ENCODE measurements at regions not wholly inside any gene's neighbourhood (a gene's known extent, or its start where the extent isn't known, plus 50 kb on each side); places are given as distances from the start of the nearest gene placed in this dataset.
A peak's percentile ranks its signal among the peaks of the same experiment; 100 is the strongest.

DNA sequence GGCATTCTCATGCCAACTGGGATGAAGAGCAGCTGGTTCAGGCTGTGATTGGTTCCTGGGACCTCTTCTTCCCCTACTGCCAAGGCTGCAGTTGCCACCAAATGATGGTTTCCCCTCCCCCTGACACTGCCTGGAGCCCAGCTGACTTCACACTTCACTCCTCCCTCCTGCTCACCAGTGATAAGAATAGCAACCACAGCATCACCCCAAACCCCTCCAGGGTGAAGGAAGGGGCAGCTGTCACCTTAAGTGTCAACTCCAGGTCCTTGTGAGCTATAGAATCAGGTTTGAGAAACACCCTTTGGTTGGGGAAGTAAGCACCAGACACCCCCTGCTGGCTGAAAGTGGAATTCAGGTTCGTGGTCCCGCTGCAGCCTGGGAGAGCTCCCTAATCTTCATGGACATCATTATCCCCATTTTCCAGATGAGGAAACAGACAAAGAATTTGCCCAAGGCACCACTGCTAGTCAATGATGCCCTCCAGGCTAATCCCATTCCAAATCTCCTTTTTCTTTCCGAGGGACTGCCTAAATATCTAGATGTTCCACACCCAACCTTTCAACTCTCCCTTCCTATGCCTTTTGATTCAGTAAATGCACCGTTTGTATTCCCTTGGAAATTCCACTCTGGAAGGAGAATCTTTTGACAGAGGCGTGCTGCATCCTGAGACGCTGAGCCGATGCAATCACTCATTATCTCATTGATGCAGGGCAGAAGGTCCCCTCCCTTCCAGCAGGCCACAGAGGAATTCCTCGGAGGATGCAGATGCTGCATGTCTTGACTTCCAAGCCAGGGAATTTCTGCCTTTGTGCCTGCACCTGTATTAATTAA lies 50.6 kb upstream of the UQCRFS1 start:
- DNase-seq: peak; percentile 54

DNA sequence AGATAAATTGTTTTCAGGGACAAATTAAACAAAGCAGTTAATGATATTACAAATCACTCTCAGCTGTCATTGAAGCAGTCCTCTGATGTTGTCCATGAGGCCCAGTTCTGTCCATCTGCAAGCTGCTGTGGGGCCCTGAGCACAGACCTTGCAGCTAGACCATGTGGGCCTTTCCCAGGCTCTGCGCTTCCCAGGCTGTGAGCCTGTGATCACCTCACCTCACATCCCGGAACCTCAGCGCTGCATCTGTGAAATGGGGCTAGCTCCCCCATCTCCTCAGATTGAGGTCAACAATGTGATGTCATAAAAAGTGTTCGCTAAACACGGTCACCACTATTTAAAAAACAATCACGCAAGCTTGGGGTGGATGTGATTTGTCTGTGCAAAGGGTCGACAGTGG lies 51.9 kb upstream of the UQCRFS1 start:
- no peak for DNase-seq

DNA sequence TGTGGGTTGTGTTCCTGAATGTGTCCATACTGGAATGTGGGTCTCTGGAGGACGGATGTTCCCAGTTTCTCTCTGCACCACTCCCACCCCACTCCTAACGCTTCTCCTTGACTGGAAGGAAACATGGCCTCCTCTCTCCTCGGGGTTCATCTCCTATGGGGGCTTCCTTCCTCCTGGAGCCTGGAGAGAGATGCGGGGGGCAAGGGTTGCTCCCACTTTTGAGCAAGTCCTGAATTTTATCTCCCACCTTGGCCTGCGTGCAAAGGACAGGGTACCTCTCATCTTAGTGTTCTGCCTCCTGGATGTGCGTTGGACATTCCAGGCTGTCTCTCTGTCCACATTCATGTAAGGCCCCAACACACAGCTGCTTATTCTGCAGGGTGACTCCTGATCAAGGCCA lies 52.5 kb upstream of the UQCRFS1 start:
- no peak for DNase-seq

DNA sequence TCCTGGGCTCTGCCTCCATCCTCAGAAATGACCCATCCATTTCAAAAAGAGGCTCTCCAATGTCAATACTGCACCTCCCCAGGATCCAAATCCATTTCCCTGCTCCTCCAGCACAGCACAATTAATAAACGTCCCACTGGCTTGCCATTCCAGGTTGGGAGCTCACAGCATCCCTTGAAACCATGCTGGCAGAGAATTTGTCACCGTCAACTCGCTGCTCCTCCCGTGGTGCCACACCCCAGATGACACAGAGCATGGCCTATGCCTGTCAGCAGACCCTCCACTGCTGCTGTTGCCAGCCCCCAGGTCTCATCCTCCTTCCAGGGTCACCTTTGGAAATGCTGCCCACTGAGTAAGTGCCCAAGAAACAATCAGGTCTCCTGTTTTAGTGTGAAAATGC lies 53.0 kb upstream of the UQCRFS1 start:
- no peak for DNase-seq

DNA sequence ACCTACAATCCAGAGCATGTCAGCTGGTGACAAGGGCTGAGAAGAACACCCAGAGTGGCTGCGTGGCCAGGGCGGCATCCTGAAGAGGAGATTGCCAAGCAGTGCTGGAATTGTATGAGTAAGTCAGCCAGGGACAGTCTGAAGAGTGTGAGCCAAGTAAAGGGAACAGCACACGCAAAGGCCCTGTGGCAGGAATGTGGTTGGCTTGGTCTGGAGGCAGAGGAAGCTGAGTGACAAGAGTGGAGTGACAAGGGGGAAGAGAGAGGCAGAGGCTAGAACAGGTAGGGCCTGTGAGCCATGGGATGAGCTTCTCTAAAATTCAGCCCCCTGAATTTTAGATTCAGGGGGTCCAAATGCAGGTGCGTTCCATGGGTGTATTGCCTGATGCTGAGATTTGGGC lies 53.7 kb upstream of the UQCRFS1 start:
- no peak for DNase-seq

DNA sequence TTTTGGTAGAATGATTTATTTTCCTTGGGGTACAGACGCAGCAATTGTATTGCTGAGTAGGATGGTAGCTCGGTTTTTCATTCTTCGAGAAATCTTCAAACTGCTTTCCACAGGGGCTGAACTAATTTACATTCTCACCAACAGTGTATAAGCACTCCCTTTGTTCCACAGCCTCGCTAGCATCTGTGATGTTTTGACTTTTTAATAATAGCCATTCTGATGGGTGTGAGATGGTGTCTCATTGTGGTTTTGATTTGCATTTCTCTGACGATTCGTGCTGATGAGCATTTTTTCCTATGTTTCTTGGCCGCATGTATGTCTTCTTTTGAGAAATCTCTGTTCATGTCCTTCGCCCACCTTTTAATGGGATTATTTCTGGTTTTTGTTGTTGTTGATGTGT lies 54.8 kb upstream of the UQCRFS1 start:
- no peak for DNase-seq

DNA sequence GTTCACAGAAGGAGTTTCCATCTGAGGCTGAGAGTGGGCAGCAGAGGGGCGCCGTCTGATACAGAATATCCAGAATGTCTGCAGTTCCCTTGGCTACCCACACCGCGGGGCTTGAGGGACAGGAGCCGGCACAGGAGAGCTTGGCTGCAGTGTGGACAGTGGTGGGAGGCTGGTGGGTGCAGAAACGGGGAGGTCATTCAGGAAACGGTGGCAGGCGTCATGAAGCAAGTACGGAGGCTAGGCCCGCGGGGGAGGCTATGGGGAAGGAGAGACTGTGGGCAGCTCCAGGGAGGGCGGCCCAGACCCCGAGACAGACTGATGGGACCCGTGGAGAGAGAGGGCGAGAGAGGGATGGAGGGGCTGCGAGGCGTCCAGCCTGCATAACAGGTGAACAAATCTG lies 55.2 kb upstream of the UQCRFS1 start:
- DNase-seq: no peak

DNA sequence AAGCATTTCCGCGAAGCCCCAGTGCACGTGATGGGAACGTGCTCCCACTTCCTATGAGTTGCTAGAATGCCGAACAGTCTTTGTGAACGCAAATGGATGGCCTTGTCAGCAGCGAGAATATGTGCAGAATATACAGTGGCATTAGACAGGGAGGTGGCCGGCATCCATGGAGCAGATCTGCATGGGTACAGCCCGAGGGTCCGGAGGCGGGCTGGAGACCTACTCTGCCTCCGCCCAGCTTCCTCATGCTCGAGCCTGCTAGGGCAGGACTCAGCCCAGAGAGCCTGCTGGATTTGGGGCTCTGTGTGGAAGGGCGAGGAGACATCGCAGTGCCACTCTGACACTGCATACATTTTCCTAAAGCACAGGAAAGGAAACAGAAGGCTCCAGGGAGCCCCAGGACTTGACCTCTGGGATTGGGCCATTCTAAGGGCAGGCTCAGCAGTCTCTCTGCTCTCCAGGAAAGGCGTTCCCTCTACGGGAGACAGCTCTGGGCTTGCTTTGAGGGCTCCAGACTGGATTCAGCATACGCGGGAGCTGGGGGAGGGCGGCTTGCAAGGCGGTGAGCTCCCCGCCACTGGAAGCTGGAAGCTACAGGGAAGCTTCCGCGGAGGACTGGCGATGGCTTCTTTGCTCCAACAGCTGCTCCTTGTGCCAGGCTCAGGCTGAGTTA lies 55.9 kb upstream of the UQCRFS1 start:
- no peak for DNase-seq

DNA sequence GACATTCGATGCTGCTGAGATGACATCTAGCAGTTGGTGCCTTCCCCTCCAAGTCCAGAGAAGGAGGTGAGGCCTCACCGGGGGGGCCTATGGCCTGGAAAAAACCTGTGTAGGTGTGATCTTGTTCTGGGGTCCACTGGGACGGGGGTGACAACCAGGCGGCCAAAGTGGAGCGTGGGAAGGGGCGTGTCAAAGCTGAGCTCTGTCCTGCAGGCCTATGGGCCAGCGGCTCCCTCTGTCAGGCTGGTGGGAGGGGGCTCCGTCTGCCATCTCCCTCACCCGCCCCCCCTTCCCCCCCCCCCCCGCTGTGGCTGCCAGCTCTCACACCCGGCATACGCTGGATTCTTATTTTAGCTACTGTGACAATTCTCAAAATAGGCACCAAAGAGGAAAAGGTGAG lies 56.7 kb upstream of the UQCRFS1 start:
- DNase-seq: no peak

DNA sequence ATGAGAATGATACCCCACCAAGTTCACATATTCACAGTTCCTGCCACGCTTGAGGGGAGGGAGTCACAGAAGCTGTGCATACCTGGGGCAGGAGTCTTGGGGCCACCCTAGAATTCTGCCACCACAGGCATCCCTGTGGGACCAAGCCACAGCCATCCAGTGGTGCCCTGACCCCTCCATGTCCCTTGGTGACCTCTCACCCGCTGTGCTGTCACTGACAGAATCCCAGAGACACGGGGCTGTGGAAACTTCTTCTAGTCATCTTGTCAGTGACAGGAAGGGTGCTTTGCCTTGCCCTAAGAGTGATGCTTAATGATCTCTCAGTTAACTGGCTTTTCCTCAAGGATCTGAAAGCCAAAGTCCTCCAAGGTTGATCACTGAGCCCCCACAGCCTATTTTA lies 58.4 kb upstream of the UQCRFS1 start:
- no peak for DNase-seq

DNA sequence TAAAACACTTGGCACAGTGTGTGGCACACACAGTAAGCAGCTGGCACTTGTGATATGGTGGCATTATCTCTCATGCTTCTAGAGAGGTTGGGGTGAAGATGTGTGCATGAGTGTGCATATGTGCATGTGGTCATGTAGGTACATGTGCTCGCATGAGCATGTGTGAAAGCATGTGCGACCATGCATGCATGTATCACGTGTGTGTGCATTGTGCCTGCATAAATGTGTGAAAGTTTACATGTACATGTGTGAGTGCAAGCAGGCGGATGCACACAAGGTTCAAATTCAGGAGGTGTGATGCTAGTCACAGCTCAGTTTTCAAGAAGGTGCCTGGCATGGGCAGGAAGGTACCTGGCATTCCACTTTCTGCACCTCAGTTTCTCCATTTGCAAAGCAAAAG lies 59.0 kb upstream of the UQCRFS1 start:
- no peak for DNase-seq

DNA sequence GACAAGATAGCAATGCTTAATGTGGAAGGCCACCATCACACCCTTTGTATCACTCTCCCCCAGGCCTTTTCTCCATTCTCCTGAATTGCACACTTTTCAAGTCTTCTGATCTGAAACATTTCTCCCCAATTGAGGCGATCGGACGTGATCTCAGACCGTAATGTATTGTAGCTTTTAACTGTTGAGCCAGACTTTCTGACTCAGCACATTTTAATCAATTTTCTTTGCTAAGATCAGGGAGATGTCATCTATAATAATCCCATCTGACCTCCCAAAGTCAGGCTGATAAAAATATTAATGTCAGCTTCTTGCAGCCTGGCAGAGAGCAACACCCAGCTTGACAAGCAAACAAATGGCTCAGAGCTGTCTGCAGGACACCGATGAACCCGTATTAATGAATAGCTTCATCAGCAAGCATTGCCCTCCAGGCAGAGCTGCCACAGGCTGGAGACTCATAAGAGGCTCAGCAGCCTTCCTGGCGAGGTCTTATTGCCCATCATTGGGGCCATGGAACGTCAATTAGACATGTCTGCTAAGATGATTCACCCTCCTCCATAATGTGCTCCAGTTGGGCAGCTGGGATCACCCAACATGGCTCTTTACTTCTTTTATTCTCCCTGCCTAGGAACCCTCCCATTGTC lies 60.2 kb upstream of the UQCRFS1 start:
- DNase-seq: no peak

DNA sequence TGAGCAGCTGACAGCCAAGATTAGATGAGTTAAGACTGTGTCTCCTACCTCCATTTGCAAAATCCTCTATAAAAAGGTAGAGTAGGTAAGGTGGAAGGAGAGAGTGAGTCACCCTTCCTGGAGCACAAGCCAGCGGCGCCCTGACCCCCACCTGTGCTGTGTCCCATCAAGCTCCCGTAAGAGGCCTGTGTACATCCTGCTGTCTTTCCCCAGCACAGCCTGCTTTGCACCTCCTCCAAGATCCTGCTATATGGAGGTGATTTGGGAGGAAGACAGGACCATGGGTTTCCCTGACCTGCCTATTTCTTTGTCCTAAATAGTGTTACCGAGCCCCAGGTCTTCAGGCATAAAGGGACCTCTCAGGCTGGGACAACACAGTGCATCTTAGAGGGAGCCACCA lies 62.3 kb upstream of the UQCRFS1 start:
- DNase-seq: no peak

DNA sequence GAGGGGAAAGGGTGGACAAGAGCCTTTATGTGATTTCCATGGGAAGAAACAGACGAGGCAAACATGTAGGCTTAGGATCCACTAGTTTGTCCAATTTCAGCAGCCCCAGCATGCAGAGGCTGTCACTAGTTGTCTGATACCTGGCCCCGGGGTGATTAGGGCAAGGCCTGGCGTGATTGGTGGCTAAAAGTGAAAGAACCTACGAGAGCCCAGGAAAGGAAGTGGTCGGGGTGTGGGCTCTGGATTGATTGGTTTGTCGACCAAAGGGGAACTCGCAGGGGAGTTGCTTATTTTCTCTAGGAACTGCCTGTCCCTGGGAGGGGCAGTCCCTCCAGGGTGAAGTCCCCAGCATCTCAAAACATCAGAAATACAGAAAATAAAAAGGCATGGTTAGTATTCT lies 64.2 kb upstream of the UQCRFS1 start:
- DNase-seq: peak; percentile 72

DNA sequence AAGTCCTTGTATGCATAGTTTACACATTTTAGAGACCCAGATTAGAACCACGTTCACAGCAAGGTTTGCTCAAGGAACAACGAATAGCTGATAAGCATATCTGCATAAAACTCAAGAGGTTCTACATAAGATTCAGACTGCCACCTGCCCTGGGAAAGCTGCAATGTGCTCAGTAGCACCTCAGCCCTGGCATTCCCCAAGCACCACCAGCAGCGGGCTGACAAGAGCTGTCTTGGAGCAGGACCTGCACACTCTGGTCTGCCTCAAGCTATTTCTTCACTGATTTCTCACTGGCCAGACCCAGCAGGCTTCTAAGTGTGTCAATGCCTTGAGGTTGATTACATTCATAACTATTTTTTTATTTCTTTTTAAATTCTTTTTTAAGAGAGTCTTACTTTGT lies 65.8 kb upstream of the UQCRFS1 start:
- DNase-seq: no peak

DNA sequence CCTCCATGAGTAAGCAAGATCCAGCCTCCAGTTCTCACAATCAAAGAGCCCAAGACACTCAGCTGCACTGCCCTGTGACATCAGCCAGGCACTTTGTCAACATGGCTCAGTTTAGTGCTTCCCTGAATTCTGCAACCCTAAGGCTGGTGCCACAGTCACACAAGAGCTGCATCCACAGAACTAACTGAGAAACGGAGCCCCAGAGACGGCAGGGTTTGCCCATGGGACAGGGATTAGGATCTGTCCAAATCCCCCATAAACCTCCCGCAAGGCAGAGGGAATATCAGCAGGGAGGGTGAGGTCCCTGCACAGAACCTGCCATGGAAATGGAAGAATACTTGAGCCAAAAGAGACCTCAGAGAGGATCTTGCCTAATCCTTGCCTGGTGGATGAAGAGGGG lies 70.4 kb upstream of the UQCRFS1 start:
- DNase-seq: no peak

DNA sequence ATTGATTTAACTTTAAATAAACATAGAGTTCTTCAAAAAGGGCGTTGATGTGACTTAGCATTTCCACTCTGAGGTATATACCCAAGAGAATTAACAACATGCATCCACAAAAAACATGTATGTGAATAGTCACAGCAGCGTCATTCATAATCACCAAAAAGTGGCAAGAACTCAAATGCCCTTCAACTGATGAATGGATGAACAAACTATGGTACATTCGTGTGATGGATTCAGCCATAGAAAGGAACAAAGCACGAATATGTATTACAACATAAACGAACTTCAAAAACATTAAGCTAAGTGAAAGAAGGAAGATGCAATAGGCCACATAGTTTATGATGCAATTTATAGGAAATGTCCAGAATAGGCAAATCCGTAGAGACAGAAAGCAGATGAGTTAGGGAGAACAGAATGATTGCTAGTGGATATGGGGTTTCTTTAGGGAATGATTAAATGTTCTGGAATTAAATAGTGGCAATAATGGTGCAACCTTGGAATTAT lies 72.3 kb upstream of the UQCRFS1 start:
- no peak for DNase-seq

DNA sequence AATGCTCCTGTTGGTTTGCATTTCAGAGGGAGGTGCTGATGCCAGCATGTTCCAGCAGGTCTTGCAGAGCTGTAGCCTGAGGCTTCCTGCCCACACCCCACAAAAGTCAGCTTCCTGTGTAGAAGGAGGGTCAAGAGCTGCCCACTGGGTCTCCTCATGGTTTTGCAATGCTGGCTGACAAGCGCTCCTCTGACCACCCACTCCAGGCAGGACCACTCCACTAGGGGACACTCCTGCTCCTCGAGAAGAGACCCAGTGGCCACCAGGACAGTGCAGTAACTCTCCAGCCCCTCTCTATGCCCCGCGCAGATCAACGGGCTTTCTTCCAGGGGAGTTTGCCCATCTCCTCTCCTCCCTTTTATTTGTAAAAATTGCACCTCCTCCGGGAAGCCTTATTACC lies 72.9 kb upstream of the UQCRFS1 start:
- DNase-seq: no peak

DNA sequence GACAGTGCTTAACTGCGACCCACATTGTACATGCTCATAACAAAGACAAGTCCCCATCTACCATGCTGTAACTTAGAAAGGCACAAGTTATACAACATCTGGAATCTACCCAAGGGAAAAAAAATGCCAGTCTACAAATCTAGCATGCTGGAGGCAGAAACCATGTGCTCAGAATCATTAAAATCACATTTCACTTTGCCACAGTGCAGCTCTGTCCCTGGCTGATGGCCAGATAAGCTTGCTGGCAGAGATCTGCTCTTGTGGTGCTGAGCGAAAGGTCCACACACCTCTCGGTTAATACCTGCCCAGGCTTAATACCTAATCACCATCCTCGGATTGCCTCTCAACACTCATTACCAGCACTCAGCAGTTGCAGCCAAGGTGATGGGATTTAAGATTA lies 74.1 kb upstream of the UQCRFS1 start:
- no peak for DNase-seq

DNA sequence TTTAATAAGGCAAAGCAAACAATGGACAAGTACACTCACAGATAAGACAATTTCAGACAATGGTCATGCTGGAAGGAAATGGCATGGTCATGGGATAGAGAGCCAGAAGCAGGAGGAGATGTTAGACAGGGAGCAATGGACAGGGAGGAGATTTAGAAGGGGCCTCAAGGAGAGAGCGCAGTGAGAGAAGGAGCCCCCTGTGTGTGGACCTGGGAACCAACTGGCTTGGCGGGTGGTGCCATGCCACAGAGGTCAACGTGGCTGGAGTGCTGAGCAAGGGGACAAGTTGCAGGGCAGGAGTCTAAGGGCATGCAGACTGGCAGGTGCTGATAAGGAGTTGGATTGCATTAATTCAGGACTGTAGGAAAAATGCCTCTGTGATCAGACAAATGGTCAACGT lies 75.3 kb upstream of the UQCRFS1 start:
- no peak for DNase-seq

DNA sequence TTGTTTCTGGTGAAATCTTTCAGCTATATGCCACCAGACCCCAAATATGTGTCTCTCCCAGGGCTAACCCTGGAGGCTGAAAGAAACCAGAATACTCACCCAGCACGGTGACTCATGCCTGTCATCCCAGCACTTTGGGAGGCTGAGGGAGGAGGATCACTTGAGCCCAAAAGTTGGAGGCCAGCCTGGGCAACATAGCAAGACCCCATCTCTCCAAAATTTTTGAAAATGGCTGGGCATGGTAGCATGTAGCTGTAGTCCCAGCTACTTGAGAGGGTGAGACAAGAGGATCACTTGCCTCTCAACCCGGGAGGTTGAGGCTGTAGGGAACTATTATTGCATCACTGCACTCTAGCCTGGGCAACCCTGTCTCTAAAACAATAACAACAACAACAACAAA lies 76.1 kb upstream of the UQCRFS1 start:
- DNase-seq: no peak

DNA sequence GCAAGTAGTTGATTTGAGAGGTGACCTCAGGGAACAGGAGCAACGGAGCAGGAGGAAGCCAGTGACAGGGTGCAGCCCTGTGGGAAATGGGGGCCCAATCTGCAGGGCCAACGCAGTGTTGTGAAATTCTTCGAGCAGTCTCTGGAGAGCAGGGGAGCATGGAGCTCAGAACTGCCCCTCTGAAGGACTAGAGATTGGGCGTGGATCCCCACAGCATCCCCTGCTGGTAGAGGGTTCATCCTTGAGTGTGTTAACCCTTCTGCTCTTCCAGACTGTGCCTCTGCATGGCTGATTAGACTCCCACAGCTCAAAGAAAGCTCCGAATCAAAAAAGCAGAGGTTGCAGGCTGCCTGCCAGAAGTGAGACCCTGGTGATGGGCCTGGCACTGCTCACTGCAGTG lies 77.9 kb upstream of the UQCRFS1 start:
- no peak for DNase-seq

DNA sequence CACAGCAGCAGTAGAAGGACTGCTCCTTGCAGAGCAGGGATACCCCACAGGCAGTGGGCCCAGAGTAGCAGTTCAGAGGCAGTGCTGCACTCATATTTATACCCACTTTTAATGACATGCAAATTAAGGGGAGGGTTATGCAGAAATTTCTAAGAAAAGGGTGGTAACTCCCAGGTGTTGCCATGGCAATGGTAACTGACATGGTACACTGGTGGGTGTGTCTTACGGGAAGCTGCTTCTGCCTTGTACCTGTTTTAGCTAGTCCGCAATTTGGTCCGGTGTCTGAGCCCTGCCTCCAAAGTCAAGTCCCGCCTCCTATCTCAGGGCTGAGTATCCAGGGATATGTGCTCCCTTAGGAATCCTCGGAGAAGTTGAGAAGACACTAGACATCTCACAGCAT lies 79.2 kb upstream of the UQCRFS1 start:
- no peak for DNase-seq

DNA sequence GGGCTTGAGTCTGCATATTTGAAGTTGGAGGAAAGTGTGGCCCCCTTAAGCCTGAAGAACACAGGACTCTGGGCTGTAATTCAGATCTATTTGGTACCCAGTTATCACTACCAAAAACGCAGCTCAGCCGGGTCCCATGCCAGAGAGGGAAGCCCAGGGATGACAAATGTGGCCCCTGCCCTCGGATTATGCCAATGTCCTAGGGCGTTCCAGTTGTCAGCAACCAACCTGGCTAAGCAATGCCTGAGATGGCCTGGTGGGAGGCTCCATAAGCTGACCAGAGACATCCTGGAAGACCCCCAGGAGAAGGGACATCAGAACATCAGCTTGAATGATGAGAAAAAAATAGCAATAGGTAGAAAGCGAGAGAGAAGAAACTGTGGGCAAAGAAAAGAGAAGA lies 79.6 kb upstream of the UQCRFS1 start:
- no peak for DNase-seq
